ENCODE measurements at regions not wholly inside any gene's neighbourhood (a gene's known extent, or its start where the extent isn't known, plus 50 kb on each side); places are given as distances from the start of the nearest gene placed in this dataset.

DNA sequence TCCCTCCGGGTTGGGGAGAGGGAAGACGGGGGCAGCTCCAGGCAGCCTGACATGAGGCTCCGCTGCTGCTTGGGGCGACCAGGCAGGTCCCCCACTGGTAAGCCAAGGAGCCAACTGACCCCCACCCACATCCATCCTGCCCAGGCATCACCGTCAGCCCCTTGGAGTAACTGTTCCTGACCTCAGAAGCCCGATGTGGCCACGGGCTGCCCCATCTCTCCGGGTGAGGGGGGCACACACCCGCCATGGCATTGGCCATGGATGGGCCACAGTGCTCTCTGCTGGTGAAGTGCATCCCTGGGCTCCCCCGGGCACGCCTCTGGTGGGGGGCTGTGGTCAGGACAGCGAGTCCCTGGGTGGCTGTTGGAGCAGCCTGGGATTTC lies 100.0 kb downstream of the CRYAA start:
- H3K4me3 ChIP-seq (ENCODE audit: low read depth, low read length) = no peak overlapping the region
- TF ChIP-seq, protein P1, sequence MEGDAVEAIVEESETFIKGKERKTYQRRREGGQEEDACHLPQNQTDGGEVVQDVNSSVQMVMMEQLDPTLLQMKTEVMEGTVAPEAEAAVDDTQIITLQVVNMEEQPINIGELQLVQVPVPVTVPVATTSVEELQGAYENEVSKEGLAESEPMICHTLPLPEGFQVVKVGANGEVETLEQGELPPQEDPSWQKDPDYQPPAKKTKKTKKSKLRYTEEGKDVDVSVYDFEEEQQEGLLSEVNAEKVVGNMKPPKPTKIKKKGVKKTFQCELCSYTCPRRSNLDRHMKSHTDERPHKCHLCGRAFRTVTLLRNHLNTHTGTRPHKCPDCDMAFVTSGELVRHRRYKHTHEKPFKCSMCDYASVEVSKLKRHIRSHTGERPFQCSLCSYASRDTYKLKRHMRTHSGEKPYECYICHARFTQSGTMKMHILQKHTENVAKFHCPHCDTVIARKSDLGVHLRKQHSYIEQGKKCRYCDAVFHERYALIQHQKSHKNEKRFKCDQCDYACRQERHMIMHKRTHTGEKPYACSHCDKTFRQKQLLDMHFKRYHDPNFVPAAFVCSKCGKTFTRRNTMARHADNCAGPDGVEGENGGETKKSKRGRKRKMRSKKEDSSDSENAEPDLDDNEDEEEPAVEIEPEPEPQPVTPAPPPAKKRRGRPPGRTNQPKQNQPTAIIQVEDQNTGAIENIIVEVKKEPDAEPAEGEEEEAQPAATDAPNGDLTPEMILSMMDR (IDR thresholded peaks at IDR 0.05; ENCODE audit: low read depth, low read length) = no peak

DNA sequence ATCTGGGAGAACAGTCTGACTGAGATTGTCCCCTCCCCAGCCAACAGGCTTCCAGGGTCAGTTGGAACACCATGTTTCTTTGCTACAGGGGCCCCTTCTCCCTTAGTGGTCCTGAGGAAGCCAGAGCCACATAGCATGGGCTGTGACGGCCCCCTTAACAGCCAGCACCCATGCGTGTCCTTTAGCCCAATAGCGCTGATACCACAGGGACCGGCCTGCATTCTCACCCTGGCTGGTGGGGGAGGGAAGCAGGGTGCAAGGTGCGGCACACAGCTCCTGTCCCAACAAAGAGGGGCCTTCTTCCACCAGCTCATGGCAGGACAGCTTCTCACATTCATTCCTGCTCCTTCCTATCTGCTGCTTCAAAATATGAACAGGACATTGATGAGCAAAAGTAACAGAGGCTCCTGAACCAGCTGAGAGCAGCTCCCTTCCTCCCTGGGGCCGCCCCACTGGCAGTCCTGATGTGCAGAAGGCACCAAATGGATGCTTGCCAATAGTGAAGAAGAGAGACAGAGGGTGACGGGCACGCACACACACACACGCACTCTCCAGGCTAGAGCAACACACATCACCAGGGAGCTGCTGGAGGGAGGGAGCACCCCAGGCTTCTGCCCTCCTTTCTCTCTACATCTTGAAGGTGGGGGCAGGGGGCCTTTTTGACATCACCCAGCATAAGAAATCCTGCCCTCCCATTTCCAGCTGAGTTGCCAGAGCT lies 99.4 kb downstream of the CRYAA start:
- TF ChIP-seq, protein P1 (IDR thresholded peaks at IDR 0.05; ENCODE audit: low read depth, low read length) = no peak
- no peak overlapping the region for H3K4me3 ChIP-seq (ENCODE audit: low read depth, low read length)

DNA sequence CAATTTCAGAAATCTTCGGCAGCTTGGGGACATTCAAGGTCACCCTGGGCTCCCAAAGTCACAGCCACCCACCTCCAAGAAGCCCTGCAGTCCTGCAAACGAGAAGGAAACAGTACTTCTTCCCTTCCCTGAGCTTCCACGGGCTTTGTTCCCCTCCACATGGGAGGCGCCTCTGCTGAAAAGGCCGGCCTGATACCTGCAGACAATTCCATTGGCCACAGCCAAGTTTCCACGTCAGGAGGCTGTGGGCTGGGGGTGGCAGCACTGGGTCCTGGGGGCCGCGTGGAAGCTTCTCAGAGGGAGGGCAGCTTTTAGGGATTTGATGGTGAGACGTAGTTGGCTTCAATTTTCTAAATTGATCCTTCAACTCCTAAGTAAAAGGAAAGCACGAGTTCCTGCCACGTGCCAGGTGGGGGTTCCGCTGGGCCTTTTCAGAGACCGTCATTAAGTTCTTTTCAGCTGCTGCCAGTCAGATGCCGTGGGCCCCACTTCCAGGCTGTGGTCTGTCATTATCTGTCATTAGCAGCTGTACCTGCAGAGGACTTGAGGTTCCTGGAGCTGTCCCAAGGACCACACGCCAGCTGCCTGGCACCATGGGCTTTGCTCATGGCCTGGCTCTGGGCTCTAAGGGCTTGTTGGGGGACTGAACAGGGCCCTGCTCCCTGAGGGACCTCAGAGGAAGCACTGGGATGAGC lies 98.7 kb downstream of the CRYAA start:
- H3K4me3 ChIP-seq (ENCODE audit: low read depth, low read length) = no peak overlapping the region
- TF ChIP-seq, protein P1 (IDR thresholded peaks at IDR 0.05; ENCODE audit: low read depth, low read length) = no peak

- no peak overlapping the region for H3K4me3 ChIP-seq (ENCODE audit: low read depth, low read length)
- TF ChIP-seq, protein P1 (IDR thresholded peaks at IDR 0.05; ENCODE audit: low read depth, low read length) = no peak
Observed at GRCh38 chr21:43266534-43266933, 97.7 kb downstream of the CRYAA start.

DNA sequence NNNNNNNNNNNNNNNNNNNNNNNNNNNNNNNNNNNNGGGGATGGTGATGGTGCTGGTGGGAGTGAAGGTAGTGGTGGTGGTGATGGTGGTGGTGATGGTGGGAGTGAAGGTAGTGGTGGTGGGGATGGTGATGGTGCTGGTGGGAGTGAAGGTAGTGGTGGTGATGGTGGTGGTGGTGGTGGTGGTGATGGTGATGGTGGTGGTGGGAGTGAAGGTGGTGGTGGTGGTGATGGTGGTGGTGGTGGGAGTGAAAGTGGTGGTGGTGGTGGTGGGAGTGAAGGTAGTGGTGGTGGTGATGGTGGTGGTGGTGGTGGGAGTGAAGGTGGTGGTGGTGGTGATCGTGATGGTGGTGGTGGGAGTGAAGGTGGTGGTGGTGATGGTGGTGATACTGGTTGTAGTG lies 93.6 kb downstream of the CRYAA start:
- no peak overlapping the region for H3K4me3 ChIP-seq (ENCODE audit: low read depth, low read length)
- TF ChIP-seq, protein P1 (IDR thresholded peaks at IDR 0.05; ENCODE audit: low read depth, low read length) = no peak

All from WI38 (cell line).